ENCODE measurements at regions not wholly inside any gene's neighbourhood (a gene's known extent, or its start where the extent isn't known, plus 50 kb on each side); places are given as distances from the start of the nearest gene placed in this dataset.

DNA sequence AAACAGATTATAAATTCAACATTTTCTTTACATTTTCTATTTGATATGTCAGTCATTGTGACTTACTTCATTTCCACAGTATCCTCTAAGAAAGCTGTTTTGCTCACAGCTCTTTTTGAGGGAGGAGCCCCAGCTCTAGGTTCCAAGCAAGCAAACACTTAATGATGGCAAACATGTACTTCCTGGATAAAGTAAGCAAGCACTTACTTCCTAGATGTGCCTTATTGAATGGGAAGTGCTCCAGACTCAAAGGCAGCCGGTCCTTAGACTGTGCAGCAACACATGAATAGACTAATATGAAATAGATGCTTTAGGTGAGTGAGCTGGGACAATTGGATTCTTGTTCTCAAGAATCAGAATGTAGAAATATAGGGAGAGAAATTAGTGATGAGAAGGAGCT, 2149.8 kb upstream of the PIK3C3 start:
- intact Hi-C loops (cut with DNase I), result no loop called here
- no peak overlapping the region for H3K4me3 ChIP-seq
- TF ChIP-seq, protein P1, sequence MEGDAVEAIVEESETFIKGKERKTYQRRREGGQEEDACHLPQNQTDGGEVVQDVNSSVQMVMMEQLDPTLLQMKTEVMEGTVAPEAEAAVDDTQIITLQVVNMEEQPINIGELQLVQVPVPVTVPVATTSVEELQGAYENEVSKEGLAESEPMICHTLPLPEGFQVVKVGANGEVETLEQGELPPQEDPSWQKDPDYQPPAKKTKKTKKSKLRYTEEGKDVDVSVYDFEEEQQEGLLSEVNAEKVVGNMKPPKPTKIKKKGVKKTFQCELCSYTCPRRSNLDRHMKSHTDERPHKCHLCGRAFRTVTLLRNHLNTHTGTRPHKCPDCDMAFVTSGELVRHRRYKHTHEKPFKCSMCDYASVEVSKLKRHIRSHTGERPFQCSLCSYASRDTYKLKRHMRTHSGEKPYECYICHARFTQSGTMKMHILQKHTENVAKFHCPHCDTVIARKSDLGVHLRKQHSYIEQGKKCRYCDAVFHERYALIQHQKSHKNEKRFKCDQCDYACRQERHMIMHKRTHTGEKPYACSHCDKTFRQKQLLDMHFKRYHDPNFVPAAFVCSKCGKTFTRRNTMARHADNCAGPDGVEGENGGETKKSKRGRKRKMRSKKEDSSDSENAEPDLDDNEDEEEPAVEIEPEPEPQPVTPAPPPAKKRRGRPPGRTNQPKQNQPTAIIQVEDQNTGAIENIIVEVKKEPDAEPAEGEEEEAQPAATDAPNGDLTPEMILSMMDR (IDR thresholded peaks at IDR 0.05), result no peak
- TF ChIP-seq POLR2A (IDR thresholded peaks at IDR 0.05), result no peak

DNA sequence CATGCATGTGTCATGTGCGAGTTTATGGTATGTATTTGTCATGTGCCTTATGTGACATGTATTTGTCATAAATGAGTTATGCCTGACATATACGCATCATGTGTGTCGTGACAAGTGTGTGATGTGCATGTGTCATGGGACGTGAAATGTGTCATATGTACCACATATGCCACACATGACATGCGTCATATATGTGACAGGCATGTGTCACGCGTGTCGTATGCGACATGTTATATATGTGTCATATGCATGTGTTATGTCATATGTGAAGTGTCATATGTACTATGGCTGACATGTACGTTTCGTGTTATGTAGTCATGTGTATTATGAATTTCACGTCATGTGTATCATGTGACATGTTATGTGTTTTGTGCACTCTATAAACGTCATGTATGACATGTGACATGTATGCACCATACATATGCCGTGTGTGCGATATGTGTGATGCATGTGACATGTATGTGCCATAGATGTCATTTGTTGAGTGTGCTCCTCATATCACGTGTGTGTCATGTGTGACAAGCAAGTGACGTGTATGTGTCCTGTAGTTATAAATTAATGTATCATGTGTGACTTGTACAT, 2152.3 kb upstream of the PIK3C3 start:
- intact Hi-C loops (cut with DNase I), result no loop called here
- 89 to 95% (median 92%) methylated on average over 17 of the region's 17 CpGs for WGBS, 4 donors
- TF ChIP-seq, protein P1 (IDR thresholded peaks at IDR 0.05), result no peak
- TF ChIP-seq POLR2A (IDR thresholded peaks at IDR 0.05), result no peak

More for the DNA sequence above, 2149.8 kb upstream of the PIK3C3 start:
- no peak overlapping the region for H3K27ac ChIP-seq
- DNase-seq (no peak), ATAC-seq (no peak)
- 40 to 68% (median 52%) methylated on average over 1 of the region's 1 CpG for WGBS, 4 donors
- peaks cover 0 to 24% (median 1%) of the 10 kb centered on the region in 12 donors for H3K9me3 ChIP-seq
- no peaks in the 10 kb centered on the region for H3K4me1 ChIP-seq
- H3K36me3 ChIP-seq, result no peaks in the 10 kb centered on the region
- H3K27me3 ChIP-seq, result no peaks in the 10 kb centered on the region

DNA sequence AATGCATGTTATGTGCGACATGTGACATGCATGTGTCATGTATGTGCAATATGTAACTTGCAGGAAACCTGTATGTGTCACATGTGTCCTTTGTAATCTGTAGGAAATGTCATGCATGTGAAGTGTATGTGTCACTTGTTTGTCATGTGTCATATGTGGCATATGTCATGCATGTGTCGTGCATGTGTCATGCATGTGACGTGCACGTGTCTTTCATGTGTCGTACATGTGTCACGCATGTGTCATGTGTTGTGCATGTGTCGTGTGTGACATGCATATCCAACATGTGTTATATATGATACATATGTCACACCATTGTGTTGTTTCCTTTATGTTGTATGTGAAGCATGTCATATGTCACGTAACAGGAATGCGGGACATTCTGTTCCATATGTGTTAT, 2153.2 kb upstream of the PIK3C3 start:
- ATAC-seq (no peak), DNase-seq (no peak)
- Histone ChIP-seq H3K36me3 (no peaks in the 10 kb centered on the region), H3K27me3 (peaks cover 0 to 7% (median 0%) of the 10 kb centered on the region in 9 donors), H3K9me3 (peaks cover 0 to 21% (median 0%) of the 10 kb centered on the region in 12 donors), H3K4me1 (no peaks in the 10 kb centered on the region), H3K27ac (no peak overlapping the region), H3K4me3 (no peak overlapping the region)
- intact Hi-C loops (cut with DNase I), result no loop called here
- WGBS, 4 donors, result 88 to 92% (median 89%) methylated on average over 9 of the region's 9 CpGs
- TF ChIP-seq POLR2A (IDR thresholded peaks at IDR 0.05), result no peak
- TF ChIP-seq, protein P1 (IDR thresholded peaks at IDR 0.05), result no peak

More for the DNA sequence above, 2152.3 kb upstream of the PIK3C3 start:
- H3K27me3 ChIP-seq, result peaks cover 0 to 7% (median 0%) of the 10 kb centered on the region in 9 donors
- H3K4me3 ChIP-seq, result no peak overlapping the region
- H3K4me1 ChIP-seq, result no peaks in the 10 kb centered on the region
- H3K27ac ChIP-seq, result no peak overlapping the region
- DNase-seq, result no peak
- peaks cover 0 to 21% (median 0%) of the 10 kb centered on the region in 12 donors for H3K9me3 ChIP-seq
- H3K36me3 ChIP-seq, result no peaks in the 10 kb centered on the region
- no peak for ATAC-seq

DNA sequence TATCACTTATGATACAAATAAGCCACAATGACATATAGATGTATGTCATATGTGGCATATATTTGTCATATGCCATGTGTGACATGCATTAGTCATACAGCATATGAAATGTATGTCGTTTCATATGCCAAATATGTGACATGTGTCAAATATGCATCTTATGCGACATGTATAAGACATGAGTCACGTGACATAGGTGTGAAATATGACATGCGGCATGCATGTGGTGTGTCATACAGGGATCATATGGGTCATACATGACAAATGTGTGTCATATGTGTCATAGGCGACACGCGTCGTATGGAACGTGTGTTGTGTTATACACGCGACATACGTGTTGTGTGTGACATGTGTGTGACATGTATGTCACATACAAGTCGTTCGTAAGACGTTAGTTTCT, 2154.0 kb upstream of the PIK3C3 start:
- peaks cover 0 to 7% (median 0%) of the 10 kb centered on the region in 9 donors for H3K27me3 ChIP-seq
- TF ChIP-seq, protein P1 (IDR thresholded peaks at IDR 0.05), result no peak
- TF ChIP-seq POLR2A (IDR thresholded peaks at IDR 0.05), result no peak
- intact Hi-C loops (cut with DNase I), result no loop called here
- H3K27ac ChIP-seq, result no peak overlapping the region
- H3K36me3 ChIP-seq, result no peaks in the 10 kb centered on the region
- no peaks in the 10 kb centered on the region for H3K4me1 ChIP-seq
- no peak for ATAC-seq
- no peak overlapping the region for H3K4me3 ChIP-seq
- no peak for DNase-seq
- 94 to 97% (median 96%) methylated on average over 15 of the region's 15 CpGs for WGBS, 4 donors
- peaks cover 0 to 21% (median 0%) of the 10 kb centered on the region in 12 donors for H3K9me3 ChIP-seq
